ENCODE measurements at regions not wholly inside any gene's neighbourhood (a gene's known extent, or its start where the extent isn't known, plus 50 kb on each side); places are given as distances from the start of the nearest gene placed in this dataset.

DNA sequence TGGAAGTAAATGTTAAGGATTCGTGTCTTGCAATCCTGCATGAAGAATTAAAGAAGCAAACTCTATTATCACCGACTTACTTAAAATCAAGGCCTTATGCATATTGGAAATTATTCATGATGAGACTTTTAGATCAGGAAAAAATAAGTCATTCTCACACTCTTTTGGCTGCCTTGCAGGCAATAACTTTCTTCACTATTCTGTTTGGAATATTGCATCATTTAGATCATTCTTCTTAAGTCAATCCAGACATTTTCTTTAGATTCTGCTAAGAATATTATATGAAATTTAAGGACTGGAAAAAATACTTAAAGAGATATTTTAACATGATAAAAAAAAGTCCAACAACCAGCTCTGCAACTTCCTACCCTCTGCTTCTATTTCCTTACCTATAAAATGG lies 245.4 kb downstream of the LRRN1 start:
- no peak for TF ChIP-seq SMC3 (IDR thresholded peaks at IDR 0.05)
- TF ChIP-seq, protein P1, sequence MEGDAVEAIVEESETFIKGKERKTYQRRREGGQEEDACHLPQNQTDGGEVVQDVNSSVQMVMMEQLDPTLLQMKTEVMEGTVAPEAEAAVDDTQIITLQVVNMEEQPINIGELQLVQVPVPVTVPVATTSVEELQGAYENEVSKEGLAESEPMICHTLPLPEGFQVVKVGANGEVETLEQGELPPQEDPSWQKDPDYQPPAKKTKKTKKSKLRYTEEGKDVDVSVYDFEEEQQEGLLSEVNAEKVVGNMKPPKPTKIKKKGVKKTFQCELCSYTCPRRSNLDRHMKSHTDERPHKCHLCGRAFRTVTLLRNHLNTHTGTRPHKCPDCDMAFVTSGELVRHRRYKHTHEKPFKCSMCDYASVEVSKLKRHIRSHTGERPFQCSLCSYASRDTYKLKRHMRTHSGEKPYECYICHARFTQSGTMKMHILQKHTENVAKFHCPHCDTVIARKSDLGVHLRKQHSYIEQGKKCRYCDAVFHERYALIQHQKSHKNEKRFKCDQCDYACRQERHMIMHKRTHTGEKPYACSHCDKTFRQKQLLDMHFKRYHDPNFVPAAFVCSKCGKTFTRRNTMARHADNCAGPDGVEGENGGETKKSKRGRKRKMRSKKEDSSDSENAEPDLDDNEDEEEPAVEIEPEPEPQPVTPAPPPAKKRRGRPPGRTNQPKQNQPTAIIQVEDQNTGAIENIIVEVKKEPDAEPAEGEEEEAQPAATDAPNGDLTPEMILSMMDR (IDR thresholded peaks at IDR 0.05): no peak

Data from A549 (cell line).